Mucosa of descending colon (tissue), 3 donors: ENCODE measurements at regions not wholly inside any gene's neighbourhood (a gene's known extent, or its start where the extent isn't known, plus 50 kb on each side); places are given as distances from the start of the nearest gene placed in this dataset.

Source experiments
- ATAC-seq: fragments of 200-7000 bp; cut with Tn5 transposase; one replicate; pipeline ENCODE4 v1.9.1; 2020; ENCODE audit warnings: mild to moderate bottlenecking, moderate library complexity
- DNase-seq, 3 donors: peaks; one replicate each; pipeline ENCODE4 v3.0.0-alpha.2; 2020
- H3K36me3 ChIP-seq: fragments of 200-600 bp; one replicate; pipeline ENCODE4 v1.8.0; 2021; ENCODE audit warnings: low read depth, mild to moderate bottlenecking
- H3K4me1 ChIP-seq: fragments of 200-600 bp; one replicate; pipeline ENCODE4 v1.8.0; 2021; ENCODE audit warnings: low read depth, mild to moderate bottlenecking
- H3K4me3 ChIP-seq: fragments of 200-600 bp; one replicate; pipeline ENCODE4 v1.8.0; 2021; ENCODE audit warnings: mild to moderate bottlenecking
- H3K9me3 ChIP-seq: fragments of 200-600 bp; one replicate; pipeline ENCODE4 v1.8.0; 2021; ENCODE audit warnings: mild to moderate bottlenecking
- CTCF ChIP-seq: fragments of 200-600 bp; IDR thresholded peaks from one replicate; pipeline ENCODE4 v1.8.0; 2022; ENCODE audit warnings: antibody characterized with exemption, mild to moderate bottlenecking
- intact Hi-C, 2 donors: fragments of 100-400 bp; cut with DNase I in 1 of 2; cut with micrococcal nuclease in 1 of 2; formaldehyde crosslinking; loops; one replicate each; pipeline versions ENCODE4 v1.11.0 to v1.11.1; 2022; cut with DNase I, micrococcal nuclease
- donor health status: DM: no; HTN: no; CAD: no; lungs with moderate emphysema.
- donor health status: DM: no; HTN: no; CAD: no.
- donor health status: DM: no; HTN: yes; CAD: no.

GRCh38 chr16:13557418-13557817, 362.5 kb upstream of the ERCC4 start:
- no peak for TF ChIP-seq CTCF
- no peak for DNase-seq
- intact Hi-C loops, result no loop called here
- no peak overlapping the region for H3K4me3 ChIP-seq
- no peaks in the 10 kb centered on the region for H3K36me3 ChIP-seq
- H3K4me1 ChIP-seq, result no peaks in the 10 kb centered on the region
- H3K9me3 ChIP-seq, result peaks cover 4% of the 10 kb centered on the region
- ATAC-seq, result no peak

- ATAC-seq, result no peak
- Histone ChIP-seq H3K9me3 (peaks cover 4% of the 10 kb centered on the region), H3K4me1 (no peaks in the 10 kb centered on the region), H3K36me3 (no peaks in the 10 kb centered on the region), H3K4me3 (no peak overlapping the region)
- no peak for TF ChIP-seq CTCF
- intact Hi-C loops, result no loop called here
- DNase-seq, result no peak
Observed at GRCh38 chr16:13558752-13559151, 361.2 kb upstream of the ERCC4 start.

GRCh38 chr16:13559624-13560023, 360.3 kb upstream of the ERCC4 start:
- Histone ChIP-seq H3K9me3 (peaks cover 4% of the 10 kb centered on the region), H3K4me3 (no peak overlapping the region), H3K4me1 (no peaks in the 10 kb centered on the region), H3K36me3 (no peaks in the 10 kb centered on the region)
- no peak for ATAC-seq
- DNase-seq, result no peak
- intact Hi-C loops, result no loop called here
- TF ChIP-seq CTCF, result no peak

- TF ChIP-seq CTCF, result no peak
- H3K4me3 ChIP-seq, result no peak overlapping the region
- ATAC-seq (no peak), DNase-seq (no peak)
- peaks cover 9% of the 10 kb centered on the region for H3K9me3 ChIP-seq
- no peaks in the 10 kb centered on the region for H3K36me3 ChIP-seq
- intact Hi-C loops, result no loop called here
- no peaks in the 10 kb centered on the region for H3K4me1 ChIP-seq
Observed at GRCh38 chr16:13560151-13560550, 359.8 kb upstream of the ERCC4 start.

- intact Hi-C loops, result no loop called here
- Histone ChIP-seq H3K36me3 (no peaks in the 10 kb centered on the region), H3K9me3 (peaks cover 9% of the 10 kb centered on the region), H3K4me1 (no peaks in the 10 kb centered on the region), H3K4me3 (no peak overlapping the region)
- DNase-seq (no peak), ATAC-seq (no peak)
- no peak for TF ChIP-seq CTCF
Observed at GRCh38 chr16:13561291-13562070, 358.5 kb upstream of the ERCC4 start.

GRCh38 chr16:13568803-13569202, 351.2 kb upstream of the ERCC4 start:
- ATAC-seq, result no peak
- Histone ChIP-seq H3K4me3 (no peak overlapping the region), H3K4me1 (no peaks in the 10 kb centered on the region), H3K9me3 (peaks cover 13% of the 10 kb centered on the region), H3K36me3 (no peaks in the 10 kb centered on the region)
- no peak for TF ChIP-seq CTCF
- intact Hi-C loops, result no loop called here
- DNase-seq, result no peak
